Right lobe of liver (tissue), 6 donors: ENCODE measurements at regions not wholly inside any gene's neighbourhood (a gene's known extent, or its start where the extent isn't known, plus 50 kb on each side); places are given as distances from the start of the nearest gene placed in this dataset.

Experiments used
- ATAC-seq, 4 donors: fragments of 200-7000 bp; cut with Tn5 transposase; one replicate each; pipeline ENCODE4 v1.9.1; 2020; ENCODE audit warnings: mild to moderate bottlenecking in 4 of 4, moderate library complexity in 4 of 4
- DNase-seq, 3 donors: peaks; one replicate each; pipeline ENCODE4 v3.0.0-alpha.2; 2020
- H3K27ac ChIP-seq, 3 donors: fragments of 200-600 bp; one replicate each; pipeline ENCODE4 v1.8.0; 2022
- H3K27me3 ChIP-seq, 2 donors: fragments of 200-600 bp; one replicate each; pipeline ENCODE4 v1.8.0; 2022
- H3K36me3 ChIP-seq, 4 donors: fragments of 200-600 bp; sonication (generic) in 1 of 4; one replicate each; pipeline versions ENCODE4 v1.5.1 to v1.8.0; 2017 to 2022; ENCODE audit warnings: control low read depth in 1 of 4
- H3K4me1 ChIP-seq, 4 donors: fragments of 200-600 bp; sonication (generic) in 1 of 4; one replicate each; pipeline versions ENCODE4 v1.5.1 to v1.8.0; 2017 to 2022; ENCODE audit warnings: control low read depth in 1 of 4
- H3K4me3 ChIP-seq, 3 donors: fragments of 200-600 bp; one replicate each; pipeline ENCODE4 v1.8.0; 2022
- H3K9me3 ChIP-seq, 4 donors: fragments of 200-600 bp; sonication (generic) in 1 of 4; one replicate each; pipeline versions ENCODE4 v1.5.1 to v1.8.0; 2017 to 2022; ENCODE audit warnings: control low read depth in 1 of 4
- POLR2A ChIP-seq: fragments of 450-650 bp; IDR thresholded peaks from one replicate; pipeline ENCODE4 v1.6.1; 2017; ENCODE audit warnings: antibody characterized with exemption, mild to moderate bottlenecking
- WGBS: methylation state at CpG from one replicate; pipeline ENCODE4 v1.1.6; 2018; ENCODE audit warnings: low coverage, low lambda C conversion rate; ENCODE audit not compliant: insufficient coverage; ENCODE audit errors: missing lambda C conversion rate; 5-methylcytosine and 5-hydroxymethylcytosine counted together
- intact Hi-C, 2 donors: fragments of 100-400 bp; cut with DNase I; formaldehyde crosslinking; loops; one replicate each; pipeline versions ENCODE4 v1.11.2 to v1.14.1; 2022
- TF ChIP-seq, protein P1 (sequence below), 4 donors: fragments of 200-600 bp in 3 of 4; fragments of 450-650 bp in 1 of 4; IDR thresholded peaks; one replicate each; pipeline versions ENCODE4 v1.5.1 to v1.8.0; 2016 to 2022; ENCODE audit warnings: antibody characterized with exemption in 4 of 4, mild to moderate bottlenecking in 2 of 4
- donor health status: DM: no; HTN: yes; CAD: no.
- donor health status: DM: no; HTN: no; CAD: no.
- donor health status: DM: no; HTN: no; CAD: no.
- donor health status: DM: no; HTN: yes; CAD: no.
- donor health status: DM: no; HTN: yes; CAD: no.

DNA sequence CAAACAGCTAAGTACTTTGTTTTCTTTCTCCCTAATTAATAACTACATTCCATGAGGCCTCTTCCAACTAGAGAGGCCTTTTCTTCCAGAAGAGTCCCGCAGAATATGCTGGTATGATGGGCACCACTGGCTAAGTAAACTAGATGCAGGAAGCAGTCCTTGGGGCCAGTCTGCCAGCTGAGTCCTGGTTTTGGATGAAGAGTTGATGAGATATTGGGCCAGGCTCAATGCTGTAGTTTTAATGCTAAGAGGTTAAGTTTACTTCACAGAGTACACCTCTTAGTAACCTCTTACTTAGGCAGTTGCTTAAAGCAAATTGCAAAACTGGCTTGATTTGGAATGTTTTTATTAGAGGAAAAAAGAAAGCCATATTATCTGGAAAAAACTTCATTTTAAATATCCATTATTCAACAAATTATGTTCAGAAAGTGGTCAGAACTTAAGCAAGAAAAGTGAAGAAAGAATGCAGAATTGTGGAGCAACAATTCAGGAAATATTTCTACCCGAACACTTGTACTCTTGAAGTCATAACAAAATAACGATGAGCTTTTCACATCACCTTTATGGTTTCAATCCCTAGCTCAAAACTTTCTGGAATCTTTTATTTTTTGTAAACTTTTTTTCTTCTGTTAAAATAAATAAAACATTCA, 178.4 kb upstream of the CDIN1 start:
- no peaks in the 10 kb centered on the region for H3K9me3 ChIP-seq
- DNase-seq (no peak), ATAC-seq (no peak)
- TF ChIP-seq, protein P1, sequence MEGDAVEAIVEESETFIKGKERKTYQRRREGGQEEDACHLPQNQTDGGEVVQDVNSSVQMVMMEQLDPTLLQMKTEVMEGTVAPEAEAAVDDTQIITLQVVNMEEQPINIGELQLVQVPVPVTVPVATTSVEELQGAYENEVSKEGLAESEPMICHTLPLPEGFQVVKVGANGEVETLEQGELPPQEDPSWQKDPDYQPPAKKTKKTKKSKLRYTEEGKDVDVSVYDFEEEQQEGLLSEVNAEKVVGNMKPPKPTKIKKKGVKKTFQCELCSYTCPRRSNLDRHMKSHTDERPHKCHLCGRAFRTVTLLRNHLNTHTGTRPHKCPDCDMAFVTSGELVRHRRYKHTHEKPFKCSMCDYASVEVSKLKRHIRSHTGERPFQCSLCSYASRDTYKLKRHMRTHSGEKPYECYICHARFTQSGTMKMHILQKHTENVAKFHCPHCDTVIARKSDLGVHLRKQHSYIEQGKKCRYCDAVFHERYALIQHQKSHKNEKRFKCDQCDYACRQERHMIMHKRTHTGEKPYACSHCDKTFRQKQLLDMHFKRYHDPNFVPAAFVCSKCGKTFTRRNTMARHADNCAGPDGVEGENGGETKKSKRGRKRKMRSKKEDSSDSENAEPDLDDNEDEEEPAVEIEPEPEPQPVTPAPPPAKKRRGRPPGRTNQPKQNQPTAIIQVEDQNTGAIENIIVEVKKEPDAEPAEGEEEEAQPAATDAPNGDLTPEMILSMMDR (IDR thresholded peaks at IDR 0.05) = no peak
- TF ChIP-seq POLR2A = no peak
- no peaks in the 10 kb centered on the region for H3K27me3 ChIP-seq
- H3K36me3 ChIP-seq = no peaks in the 10 kb centered on the region
- no peaks in the 10 kb centered on the region for H3K4me1 ChIP-seq
- no peak overlapping the region for H3K4me3 ChIP-seq
- whole genome bisulfite sequencing = 55% methylated on average over 3 of the region's 3 CpGs
- peak overlapping the region in 1 of 3 donors; percentile 9 for H3K27ac ChIP-seq
- intact Hi-C loops = no loop called here

DNA sequence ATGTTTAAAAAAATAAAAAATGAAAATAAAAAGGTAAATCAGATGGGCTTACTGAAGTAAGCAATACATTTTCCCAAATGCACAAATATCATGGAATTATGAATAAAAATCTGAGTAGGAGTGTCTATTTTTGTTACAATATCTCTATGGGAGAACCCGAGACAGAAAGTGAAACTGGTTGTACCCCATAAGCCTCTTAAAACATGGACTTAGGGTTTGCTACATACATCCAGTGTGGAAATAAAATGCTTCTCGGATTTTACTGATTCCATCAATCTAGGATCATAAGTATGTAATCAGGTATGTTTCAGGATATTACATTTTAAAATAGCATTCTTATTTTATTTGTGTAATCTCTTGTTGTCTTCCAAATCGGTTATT, 177.8 kb upstream of the CDIN1 start:
- H3K27ac ChIP-seq = peak overlapping the region in 1 of 3 donors; percentile 9
- TF ChIP-seq POLR2A = no peak
- TF ChIP-seq, protein P1 (IDR thresholded peaks at IDR 0.05) = no peak
- H3K4me1 ChIP-seq = no peaks in the 10 kb centered on the region
- no peak for ATAC-seq
- no peak for DNase-seq
- H3K9me3 ChIP-seq = no peaks in the 10 kb centered on the region
- intact Hi-C loops = no loop called here
- WGBS = 43% methylated on average over 3 of the region's 3 CpGs
- no peak overlapping the region for H3K4me3 ChIP-seq
- H3K36me3 ChIP-seq = no peaks in the 10 kb centered on the region
- no peaks in the 10 kb centered on the region for H3K27me3 ChIP-seq

DNA sequence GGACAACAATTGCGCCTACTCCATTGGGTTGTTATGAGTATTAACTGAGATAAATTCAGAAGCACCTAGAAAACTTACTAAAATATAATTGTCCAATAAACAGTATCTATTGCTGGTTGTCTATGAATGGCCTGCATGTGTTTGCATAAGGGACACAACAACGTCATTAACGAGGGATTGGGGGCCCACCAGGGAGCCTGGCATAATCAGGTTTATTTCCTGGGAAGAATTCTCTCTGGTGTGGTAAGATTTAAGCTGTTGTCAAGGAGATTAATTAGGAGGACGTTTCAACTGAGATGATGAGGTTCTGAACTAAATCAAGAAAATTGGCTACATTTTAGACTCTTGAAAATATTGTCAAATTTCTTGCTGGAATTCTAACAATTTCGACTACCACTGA, 176.1 kb upstream of the CDIN1 start:
- intact Hi-C loops = no loop called here
- no peaks in the 10 kb centered on the region for H3K27me3 ChIP-seq
- no peaks in the 10 kb centered on the region for H3K36me3 ChIP-seq
- H3K27ac ChIP-seq = no peak overlapping the region
- TF ChIP-seq POLR2A = no peak
- TF ChIP-seq, protein P1 (IDR thresholded peaks at IDR 0.05) = no peak
- no peak for DNase-seq
- no peaks in the 10 kb centered on the region for H3K4me1 ChIP-seq
- H3K9me3 ChIP-seq = no peaks in the 10 kb centered on the region
- H3K4me3 ChIP-seq = no peak overlapping the region
- no peak for ATAC-seq
- 55% methylated on average over 5 of the region's 5 CpGs for WGBS

DNA sequence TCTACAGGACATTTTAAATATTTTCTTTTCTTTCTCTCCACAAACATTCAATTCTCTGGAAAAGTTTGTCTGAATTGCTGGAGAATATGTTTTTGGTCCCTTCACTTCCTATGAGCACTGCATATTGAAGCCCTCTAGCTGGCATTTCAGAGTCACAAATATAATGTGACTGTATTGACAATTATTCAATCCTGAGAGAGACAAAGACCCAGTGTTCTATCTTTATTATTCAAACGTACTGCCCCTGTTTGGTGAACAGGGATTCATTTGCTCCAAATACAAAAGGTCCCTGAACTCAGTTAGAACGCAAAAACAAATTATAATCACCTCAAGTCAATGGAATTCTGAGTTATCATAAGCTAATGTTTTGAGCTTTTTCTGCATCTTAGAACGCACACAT, 173.1 kb upstream of the CDIN1 start:
- DNase-seq (no peak), ATAC-seq (no peak)
- no peak for TF ChIP-seq POLR2A
- intact Hi-C loops = no loop called here
- H3K4me3 ChIP-seq = no peak overlapping the region
- no peaks in the 10 kb centered on the region for H3K36me3 ChIP-seq
- no peaks in the 10 kb centered on the region for H3K9me3 ChIP-seq
- H3K27me3 ChIP-seq = no peaks in the 10 kb centered on the region
- no peaks in the 10 kb centered on the region for H3K4me1 ChIP-seq
- 51% methylated on average over 3 of the region's 3 CpGs for WGBS
- no peak overlapping the region for H3K27ac ChIP-seq

DNA sequence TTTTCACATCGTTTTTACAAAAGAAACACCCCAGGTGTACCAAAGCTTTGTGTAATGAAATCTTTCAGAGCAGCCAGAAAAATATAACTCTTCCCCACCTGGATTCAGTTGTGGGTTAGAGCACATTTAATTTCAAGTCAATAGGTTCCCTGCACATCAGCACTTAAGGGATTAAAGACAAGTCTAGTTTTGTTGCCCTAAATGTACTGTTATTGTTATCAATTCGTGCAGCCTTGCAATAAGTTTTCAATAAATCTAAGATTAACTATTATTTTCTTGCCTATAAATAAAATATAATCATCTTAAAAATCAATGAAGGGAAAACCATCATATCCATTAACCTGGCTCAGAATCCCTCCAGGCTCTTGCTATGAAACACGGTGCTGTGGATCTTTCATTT, 172.5 kb upstream of the CDIN1 start:
- Histone ChIP-seq H3K27me3 (no peaks in the 10 kb centered on the region), H3K36me3 (no peaks in the 10 kb centered on the region), H3K27ac (no peak overlapping the region), H3K4me3 (no peak overlapping the region), H3K9me3 (no peaks in the 10 kb centered on the region), H3K4me1 (no peaks in the 10 kb centered on the region)
- intact Hi-C loops = no loop called here
- WGBS = 27% methylated on average over 3 of the region's 3 CpGs
- ATAC-seq = no peak
- no peak for TF ChIP-seq POLR2A
- TF ChIP-seq, protein P1 (IDR thresholded peaks at IDR 0.05) = no peak
- no peak for DNase-seq
